WTC11 (cell line): ENCODE measurements at regions not wholly inside any gene's neighbourhood (a gene's known extent, or its start where the extent isn't known, plus 50 kb on each side); places are given as distances from the start of the nearest gene placed in this dataset.

Experiments used
- FOXJ3 ChIP-seq: sonication (generic); formaldehyde crosslinking; IDR thresholded peaks from 2 replicates; pipeline ENCODE4 v1.9.0; 2021; ENCODE audit warnings: missing genetic modification reagents, mild to moderate bottlenecking, borderline replicate concordance
- NR3C1 ChIP-seq: sonication (generic); formaldehyde crosslinking; conservative IDR thresholded peaks from 2 replicates; pipeline ENCODE4 v1.8.1; 2023; ENCODE audit warnings: low read depth, mild to moderate bottlenecking, missing genetic modification reagents
- PRDM15 ChIP-seq: sonication (generic); formaldehyde crosslinking; IDR thresholded peaks from 2 replicates; pipeline ENCODE4 v1.8.0; 2022; ENCODE audit warnings: missing genetic modification reagents
- SOX15 ChIP-seq: fragments of 250-450 bp; sonication (Bioruptor Pico); IDR thresholded peaks from 2 replicates; pipeline ENCODE4 v1.9.0; 2021; ENCODE audit warnings: mild to moderate bottlenecking
- USF2 ChIP-seq: sonication (generic); formaldehyde crosslinking; IDR thresholded peaks from 2 replicates; pipeline ENCODE4 v1.8.1; 2023; ENCODE audit warnings: mild to moderate bottlenecking, missing genetic modification reagents, moderate library complexity
- ZNF671 ChIP-seq: fragments of 250-450 bp; sonication (Bioruptor Pico); IDR thresholded peaks from 2 replicates; pipeline ENCODE4 v1.8.0; 2021; ENCODE audit warnings: mild to moderate bottlenecking
- TF ChIP-seq, protein P1 (sequence below): sonication (generic); formaldehyde crosslinking; IDR thresholded peaks from 2 replicates; pipeline ENCODE4 v1.8.1; 2023; ENCODE audit warnings: mild to moderate bottlenecking, missing genetic modification reagents
- TF ChIP-seq, protein P2 (sequence below): fragments of 200-600 bp; IDR thresholded peaks from 2 replicates; pipeline ENCODE4 v1.8.0; 2022; ENCODE audit warnings: antibody characterized with exemption

- TF ChIP-seq, protein P1, sequence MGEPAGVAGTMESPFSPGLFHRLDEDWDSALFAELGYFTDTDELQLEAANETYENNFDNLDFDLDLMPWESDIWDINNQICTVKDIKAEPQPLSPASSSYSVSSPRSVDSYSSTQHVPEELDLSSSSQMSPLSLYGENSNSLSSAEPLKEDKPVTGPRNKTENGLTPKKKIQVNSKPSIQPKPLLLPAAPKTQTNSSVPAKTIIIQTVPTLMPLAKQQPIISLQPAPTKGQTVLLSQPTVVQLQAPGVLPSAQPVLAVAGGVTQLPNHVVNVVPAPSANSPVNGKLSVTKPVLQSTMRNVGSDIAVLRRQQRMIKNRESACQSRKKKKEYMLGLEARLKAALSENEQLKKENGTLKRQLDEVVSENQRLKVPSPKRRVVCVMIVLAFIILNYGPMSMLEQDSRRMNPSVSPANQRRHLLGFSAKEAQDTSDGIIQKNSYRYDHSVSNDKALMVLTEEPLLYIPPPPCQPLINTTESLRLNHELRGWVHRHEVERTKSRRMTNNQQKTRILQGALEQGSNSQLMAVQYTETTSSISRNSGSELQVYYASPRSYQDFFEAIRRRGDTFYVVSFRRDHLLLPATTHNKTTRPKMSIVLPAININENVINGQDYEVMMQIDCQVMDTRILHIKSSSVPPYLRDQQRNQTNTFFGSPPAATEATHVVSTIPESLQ = no peak
- TF ChIP-seq FOXJ3 (CRISPR knock-in tag) (no peak), USF2 (CRISPR knock-in tag) (no peak), PRDM15 (CRISPR knock-in tag) (no peak), NR3C1 (no peak), SOX15 (no peak), ZNF671 (CRISPR knock-in tag) (no peak)
- TF ChIP-seq, protein P2, sequence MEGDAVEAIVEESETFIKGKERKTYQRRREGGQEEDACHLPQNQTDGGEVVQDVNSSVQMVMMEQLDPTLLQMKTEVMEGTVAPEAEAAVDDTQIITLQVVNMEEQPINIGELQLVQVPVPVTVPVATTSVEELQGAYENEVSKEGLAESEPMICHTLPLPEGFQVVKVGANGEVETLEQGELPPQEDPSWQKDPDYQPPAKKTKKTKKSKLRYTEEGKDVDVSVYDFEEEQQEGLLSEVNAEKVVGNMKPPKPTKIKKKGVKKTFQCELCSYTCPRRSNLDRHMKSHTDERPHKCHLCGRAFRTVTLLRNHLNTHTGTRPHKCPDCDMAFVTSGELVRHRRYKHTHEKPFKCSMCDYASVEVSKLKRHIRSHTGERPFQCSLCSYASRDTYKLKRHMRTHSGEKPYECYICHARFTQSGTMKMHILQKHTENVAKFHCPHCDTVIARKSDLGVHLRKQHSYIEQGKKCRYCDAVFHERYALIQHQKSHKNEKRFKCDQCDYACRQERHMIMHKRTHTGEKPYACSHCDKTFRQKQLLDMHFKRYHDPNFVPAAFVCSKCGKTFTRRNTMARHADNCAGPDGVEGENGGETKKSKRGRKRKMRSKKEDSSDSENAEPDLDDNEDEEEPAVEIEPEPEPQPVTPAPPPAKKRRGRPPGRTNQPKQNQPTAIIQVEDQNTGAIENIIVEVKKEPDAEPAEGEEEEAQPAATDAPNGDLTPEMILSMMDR = no peak
Measured at GRCh38 chr4:54843946-54844345, 186.2 kb downstream of the KIT start.
